Stimulated activated naive CD8-positive, alpha-beta T cell treated with anti-CD3 and anti-CD28 coated beads, Interleukin-15, Interleukin-2, amounts not matched to agents 100 U/mL and 50 U/mL, for 24 hours (primary cell): ENCODE measurements at regions not wholly inside any gene's neighbourhood (a gene's known extent, or its start where the extent isn't known, plus 50 kb on each side); places are given as distances from the start of the nearest gene placed in this dataset.

ENCODE experiments used
- ATAC-seq: fragments of 150-1000 bp; cut with Tn5 transposase; one replicate; pipeline ENCODE4 v1.10.0; 2021
- DNase-seq: peaks from one replicate; pipeline ENCODE4 v3.0.0; 2021

- no peak for DNase-seq
- ATAC-seq: no peak
Observed at GRCh38 chr4:31964685-31965084, 1244.5 kb downstream of the PCDH7 start.

DNA sequence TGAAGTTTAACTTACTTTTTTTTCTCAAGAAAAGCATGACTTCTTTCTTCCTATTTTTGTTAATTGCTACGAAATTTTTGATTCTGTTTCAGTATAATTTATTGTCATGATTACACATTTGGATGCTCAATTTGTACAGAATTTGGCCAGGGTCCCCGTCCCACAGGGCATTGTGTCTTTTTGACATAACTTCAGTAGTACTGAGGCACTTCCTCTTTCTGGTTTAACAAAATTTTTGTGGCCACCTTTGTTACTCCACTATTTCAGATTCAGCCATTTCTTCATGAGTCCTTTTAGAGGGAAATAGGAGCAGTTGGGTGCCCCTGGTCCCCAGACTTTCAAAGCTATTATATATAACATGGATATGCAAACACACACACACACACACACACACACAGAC, 1248.7 kb downstream of the PCDH7 start:
- DNase-seq: no peak
- ATAC-seq: no peak

- no peak for ATAC-seq
- no peak for DNase-seq
Observed at GRCh38 chr4:31974490-31975002, 1254.4 kb downstream of the PCDH7 start.

- ATAC-seq (no peak), DNase-seq (no peak)
Observed at GRCh38 chr4:31979988-31980387, 1259.8 kb downstream of the PCDH7 start.

DNA sequence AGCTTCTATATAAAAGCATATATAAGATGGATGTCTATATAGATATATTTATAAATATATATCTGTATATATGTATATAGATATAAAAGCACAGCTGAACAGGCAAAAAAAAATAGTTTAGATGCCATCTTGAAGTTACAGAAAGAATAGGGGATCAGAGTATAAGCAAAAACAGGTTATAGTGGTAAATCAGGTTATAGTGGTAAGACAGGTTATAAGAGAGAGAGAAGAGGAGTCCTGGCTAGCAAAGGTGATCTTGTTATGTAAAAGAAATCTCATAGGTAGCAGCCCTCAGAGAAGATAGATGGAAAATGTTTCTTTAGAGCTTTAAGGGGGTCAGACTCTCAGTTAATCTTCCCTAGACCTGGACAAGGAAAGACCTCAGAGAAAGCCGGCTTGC, 1263.1 kb downstream of the PCDH7 start:
- ATAC-seq (no peak), DNase-seq (no peak)

- no peak for ATAC-seq
- DNase-seq: no peak
Observed at GRCh38 chr4:31983677-31984076, 1263.5 kb downstream of the PCDH7 start.

- DNase-seq: no peak
- ATAC-seq: no peak
Observed at GRCh38 chr4:31984872-31985271, 1264.7 kb downstream of the PCDH7 start.

DNA sequence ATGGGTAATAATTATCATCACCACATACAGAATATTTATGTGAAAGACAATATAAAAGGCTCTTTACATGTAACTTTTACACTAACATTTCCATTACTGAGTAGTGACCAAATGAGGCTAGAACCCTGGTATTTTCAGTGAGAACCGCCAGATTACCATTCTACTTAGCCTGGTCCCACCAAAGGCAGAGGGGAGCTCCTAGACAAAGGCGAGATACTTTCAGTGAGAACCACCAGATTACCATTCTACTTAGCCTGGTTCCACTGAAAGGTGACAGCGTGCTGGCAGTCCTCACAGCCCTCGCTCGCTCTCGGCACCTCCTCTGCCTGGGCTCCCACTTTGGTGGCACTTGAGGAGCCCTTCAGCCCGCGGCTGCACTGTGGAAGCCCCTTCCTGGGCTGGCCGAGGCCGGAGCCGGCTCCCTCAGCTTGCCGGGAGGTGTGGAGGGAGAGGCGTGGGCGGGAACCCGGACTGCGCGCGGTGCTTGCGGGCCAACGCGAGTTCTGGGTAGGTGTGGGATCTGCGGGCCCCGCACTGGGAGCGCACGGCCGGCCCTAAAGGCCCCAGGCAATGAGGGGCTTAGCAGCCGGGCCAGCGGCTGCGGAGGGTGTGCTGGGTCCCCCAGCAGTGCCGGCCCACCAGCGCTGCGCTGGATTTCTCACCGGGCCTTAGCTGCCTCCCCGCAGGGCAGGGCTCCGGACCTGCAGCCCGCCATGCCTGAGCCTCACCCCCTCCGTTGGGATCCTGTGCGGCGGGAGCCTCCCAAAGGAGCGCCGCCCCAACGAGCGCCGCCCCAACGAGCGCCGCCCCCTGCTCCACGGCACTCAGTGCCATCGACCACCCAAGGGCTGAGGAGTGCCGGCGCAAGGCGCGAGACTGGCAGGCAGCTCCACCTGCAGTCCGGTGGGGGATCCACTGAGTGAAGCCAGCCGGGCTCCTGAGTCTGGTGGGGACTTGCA, 1276.1 kb downstream of the PCDH7 start:
- ATAC-seq: no peak
- no peak for DNase-seq

GRCh38 chr4:31998807-31999206, 1278.6 kb downstream of the PCDH7 start:
- no peak for DNase-seq
- ATAC-seq: no peak

DNA sequence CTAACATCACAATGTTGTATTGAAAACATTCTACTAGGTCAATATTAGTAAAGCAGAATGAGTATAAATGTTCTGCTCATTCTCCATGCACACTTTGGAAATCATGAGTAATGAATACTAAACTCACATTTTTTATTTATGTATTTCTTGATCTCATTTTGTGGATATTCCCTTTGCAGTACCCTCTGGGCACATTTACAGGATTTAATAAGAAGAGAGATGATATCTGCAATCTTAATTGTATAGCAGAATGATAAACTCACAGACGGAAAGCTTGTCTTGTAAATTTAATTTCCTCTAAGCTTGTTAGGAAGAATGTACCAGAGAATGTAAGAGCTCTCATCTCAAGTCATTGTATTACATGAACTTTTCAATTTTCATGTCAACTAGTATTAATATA, 1279.7 kb downstream of the PCDH7 start:
- ATAC-seq: no peak
- DNase-seq: no peak

DNA sequence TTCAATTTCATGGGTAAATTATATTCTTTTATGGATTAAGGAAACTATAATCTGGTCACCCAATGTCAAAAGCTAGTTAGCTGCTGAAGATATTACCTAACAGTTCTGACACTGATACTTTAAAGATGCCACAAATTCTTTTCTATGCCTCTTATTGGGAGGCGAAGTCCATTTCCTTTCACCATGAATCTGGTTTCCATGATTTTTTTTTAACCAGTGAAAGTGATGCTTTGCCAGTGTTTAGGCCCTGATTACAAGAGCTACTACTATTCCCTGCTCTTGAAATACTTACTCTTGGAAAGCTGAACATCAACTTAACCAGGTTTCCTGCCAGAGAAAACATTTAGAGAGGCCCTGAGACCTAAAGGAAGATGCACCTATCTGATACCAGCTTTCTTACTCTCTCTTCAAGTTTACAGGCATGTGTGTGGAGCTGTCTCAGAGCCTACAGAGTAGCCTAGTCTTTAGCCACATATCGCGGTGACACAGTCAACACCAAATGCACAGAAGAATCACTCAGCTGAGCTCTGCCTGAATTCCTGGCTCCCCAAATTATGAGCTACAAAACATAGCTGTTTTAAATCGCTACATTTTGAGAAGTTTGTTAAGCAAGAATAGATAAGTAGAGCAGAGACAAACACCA, 1280.8 kb downstream of the PCDH7 start:
- DNase-seq (no peak), ATAC-seq (no peak)

DNA sequence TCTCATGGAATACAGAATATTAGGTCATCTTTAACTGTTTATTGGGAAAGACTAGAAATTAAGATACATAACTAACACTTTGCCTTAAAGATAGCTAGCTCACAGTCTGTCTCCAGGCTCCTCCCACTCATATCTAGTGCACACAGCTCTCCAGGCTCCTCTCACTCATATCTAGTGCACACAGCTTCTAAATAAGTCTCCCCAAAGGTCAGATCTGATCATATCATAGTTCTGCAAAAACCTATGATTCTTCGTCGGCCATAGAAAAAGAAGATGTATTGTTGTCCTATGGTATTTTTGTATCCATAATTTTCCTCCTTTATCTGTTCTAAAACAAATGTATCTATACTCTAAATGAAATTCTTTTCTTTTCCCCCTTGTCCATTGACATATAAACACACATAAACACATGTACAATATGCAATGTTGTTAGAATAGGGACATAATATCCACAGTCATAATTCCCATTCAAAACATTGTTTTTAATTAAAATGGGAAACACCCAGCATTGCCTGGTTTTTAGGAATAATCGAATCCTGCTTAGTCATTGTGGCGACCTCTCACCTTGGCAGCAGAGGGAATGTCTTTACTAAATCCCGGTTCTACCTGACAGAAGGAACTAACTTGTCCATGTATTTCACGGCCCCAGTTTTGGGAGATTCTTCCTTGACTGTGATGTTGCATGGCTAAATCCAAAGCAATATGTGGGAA, 1282.0 kb downstream of the PCDH7 start:
- DNase-seq (no peak), ATAC-seq (no peak)

DNA sequence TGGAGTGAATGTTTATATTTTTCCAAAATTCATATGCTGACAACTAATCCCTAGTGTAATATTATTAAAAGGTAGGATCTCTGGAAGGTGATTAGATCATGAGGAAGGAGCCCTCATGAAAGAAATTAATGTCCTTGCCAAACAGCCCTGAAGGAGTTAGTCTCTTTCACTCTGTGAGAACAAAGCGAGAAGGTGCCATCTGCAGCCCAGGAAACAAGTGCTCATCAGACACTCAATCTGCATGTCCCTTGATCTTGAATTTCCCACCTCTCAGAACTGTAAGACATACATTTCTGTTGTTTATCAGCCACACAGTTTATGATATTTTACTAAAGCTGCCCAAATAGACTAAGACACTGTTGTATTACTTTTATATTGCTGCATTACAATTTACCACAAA, 1283.4 kb downstream of the PCDH7 start:
- no peak for ATAC-seq

DNA sequence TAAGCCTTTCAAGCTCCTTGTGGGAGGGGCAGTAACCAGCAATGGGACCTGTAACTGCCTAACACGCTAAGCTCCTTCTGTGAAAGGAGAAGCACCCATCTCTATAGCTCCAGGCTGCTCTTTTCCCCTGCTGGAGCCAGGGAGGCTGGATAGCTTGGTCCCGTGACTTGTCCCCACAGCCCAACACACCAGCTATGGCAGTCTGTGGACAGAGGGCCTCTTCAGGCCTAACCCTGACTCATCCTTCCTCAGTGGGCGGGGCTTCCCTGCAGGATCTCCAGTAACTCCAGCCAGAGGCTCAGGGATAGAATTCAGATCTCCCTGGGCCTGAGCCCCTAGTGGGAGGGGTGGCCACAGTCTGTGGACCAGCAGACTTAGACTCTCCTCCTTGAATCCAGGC, 1290.1 kb downstream of the PCDH7 start:
- DNase-seq: no peak
- no peak for ATAC-seq

More for the DNA sequence above, 1283.4 kb downstream of the PCDH7 start:
- no peak for DNase-seq

- DNase-seq (no peak), ATAC-seq (no peak)
Observed at GRCh38 chr4:32022071-32022470, 1301.9 kb downstream of the PCDH7 start.

DNA sequence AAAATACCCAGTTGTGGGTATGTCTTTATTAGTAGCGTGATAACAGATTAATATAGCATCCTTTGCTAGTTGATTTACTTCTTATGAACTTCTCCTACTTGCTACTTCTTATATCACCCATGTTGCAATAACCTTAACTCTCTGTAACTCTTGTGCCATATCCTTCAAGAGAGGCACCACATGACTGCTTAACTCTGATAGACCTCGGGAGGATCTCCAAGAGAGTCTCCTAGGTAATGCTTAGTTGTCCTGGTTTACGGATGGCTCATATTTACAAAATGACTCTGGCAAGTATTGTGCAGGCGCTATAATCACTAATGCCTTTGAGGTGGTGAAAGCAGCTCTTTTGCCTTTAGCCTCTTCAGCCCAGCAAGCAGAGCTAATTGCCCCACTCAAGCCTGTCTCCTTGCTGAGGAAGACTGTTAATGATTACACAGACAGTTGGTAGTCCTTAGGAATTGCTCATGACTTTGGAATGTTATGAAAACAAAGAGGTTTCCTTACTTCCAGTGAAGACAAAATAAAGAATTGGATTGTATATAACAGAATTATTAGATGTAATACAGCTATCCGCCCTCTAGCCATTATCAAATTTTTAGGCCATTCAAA, 1305.8 kb downstream of the PCDH7 start:
- no peak for ATAC-seq
- DNase-seq: no peak

GRCh38 chr4:32030406-32030805, 1310.2 kb downstream of the PCDH7 start:
- no peak for DNase-seq
- ATAC-seq: no peak

GRCh38 chr4:32031026-32031425, 1310.9 kb downstream of the PCDH7 start:
- ATAC-seq (no peak), DNase-seq (no peak)

DNA sequence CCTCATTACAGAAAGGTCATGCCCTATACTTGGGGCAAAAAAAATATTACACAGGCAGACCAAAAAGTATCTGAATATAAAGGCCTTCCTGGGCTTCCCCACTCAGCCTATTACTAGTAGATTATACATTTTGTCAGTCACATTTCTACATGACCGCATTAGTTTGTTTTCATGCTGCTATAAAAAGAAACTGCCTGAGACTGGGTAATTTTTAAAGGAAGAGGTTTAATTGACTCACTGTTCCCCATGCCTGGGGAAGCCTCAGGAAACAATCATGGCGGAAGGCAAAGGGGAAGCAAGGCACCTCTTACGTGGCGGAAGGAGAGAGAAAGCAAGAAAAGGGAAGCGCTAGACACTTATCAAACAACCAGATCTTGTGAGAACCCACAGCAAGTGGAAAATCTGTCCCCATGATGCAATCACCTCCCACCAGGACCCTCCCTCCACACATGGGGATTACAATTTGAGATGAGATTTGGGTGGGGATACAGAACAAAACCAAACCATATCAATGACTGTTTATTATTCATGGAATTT, 1312.0 kb downstream of the PCDH7 start:
- ATAC-seq: no peak
- no peak for DNase-seq

DNA sequence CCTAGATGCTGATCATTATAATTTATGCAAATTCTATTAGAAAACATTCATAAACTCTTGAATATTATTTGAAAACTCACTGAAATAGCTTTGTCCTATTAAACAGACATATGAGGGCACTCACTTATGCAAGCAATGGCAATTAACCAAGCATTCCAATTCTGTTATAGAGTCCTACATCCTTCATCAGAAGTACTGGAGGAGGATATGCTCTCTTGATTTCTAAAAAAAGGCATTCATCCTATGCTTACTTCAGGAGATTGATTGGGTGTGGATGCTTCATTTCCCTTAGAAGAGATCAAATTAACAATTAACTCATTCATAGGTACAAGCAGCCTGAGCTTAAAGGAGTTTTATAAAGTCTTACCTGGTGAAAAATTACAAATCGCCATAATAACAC, 1317.2 kb downstream of the PCDH7 start:
- ATAC-seq (no peak), DNase-seq (no peak)

DNA sequence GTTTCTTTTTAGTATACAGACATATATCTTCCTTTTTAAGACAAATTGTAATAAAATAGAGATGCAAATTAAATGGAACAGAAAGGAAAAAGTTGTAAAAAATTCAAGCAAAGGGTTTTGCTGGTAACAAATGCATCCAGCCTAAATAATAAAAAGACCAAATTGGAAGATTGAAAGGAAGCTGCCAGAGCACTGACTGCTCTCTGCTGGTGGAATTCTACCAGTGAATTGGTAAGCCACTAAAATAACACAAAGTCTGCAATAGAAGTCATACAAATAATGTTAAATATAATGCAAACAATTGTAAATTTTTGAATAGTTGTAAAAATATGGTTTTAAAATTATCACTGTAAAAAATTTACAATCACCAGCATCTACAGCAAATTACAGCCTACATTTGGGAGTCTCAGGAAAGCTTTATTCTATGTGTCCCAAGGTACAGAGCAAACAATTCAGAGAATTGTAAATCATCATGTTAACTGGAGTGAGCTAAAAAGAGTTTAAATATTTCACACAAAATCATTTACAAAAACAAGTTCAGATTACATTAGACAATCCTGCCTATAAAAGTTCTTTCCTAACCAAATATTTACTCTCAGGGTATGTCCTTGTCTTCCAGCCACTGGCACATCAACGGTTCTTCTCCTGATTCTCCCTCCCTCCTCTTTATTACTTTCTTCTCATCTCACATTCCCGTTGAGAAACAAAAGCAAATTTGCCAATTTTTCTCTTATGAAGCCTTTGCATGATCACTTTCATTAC, 1322.5 kb downstream of the PCDH7 start:
- DNase-seq (no peak), ATAC-seq (no peak)
